ENCODE measurements at regions not wholly inside any gene's neighbourhood (a gene's known extent, or its start where the extent isn't known, plus 50 kb on each side); places are given as distances from the start of the nearest gene placed in this dataset.

DNA sequence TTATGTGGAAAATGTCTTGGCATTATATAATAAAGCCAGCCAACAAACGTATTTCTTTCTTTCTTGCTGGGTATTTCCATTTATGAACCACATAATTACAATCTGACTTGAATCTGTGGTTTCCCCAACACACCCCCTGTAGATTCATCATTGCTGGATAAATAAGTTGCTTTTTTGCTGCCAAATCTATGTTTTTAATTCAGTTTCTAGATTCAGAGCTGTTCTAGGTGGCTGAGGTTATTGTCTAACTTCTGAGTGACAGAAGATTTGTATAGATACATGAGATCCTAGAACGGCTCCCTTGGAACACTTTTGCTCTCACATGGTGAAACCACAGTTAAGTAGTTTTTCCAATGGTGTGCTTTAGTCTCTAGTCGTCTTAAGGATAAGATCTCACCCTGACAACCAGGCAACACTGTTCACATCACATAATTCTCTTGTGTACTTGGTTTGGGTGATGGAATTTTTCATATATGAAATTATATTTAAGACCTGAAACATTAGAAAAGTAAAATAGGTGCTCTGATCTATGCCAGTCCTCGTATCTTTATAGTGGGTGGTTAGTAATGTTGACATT, 239.1 kb downstream of the KLF12 start:
- no peak for DNase-seq (ENCODE audit: low spot score)

DNA sequence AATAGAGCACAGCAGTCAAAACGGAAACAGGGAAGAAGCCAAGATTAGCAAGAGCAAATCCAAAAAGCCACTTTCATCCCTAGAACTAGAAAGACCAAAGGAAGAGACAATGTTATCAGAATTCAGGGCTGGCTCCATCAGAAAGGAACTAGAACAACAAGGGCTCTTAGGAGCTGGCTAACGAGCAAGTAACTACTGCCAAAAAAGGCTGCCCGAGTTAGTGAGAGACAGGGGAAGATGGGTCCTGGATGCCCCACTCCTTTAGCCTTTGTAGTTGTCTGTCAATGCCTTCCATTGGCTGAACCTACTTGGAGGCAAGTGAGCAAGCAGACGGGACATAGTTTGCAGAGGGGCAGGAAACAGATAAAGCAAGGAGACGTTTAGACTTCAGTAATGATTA, 240.4 kb downstream of the KLF12 start:
- no peak for DNase-seq (ENCODE audit: low spot score)

DNA sequence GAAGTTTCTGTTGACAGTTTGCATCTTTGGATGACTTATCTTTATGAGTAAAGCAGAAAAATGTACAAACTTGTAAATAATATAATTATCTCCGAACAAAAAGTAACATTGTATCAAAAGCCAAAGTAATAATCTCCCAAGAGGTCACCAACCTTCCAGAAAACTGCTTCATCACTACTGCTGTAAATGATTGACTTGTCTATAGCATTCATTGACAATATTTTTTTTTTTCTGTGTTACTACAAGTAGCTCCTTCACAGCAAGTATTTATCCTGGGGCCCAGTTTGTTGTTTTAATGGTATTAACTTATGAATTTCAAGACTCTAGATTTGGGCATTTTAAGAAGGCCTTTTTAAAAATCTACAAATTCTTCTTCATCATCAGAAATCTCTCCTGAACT, 242.4 kb downstream of the KLF12 start:
- DNase-seq (ENCODE audit: low spot score) = no peak

DNA sequence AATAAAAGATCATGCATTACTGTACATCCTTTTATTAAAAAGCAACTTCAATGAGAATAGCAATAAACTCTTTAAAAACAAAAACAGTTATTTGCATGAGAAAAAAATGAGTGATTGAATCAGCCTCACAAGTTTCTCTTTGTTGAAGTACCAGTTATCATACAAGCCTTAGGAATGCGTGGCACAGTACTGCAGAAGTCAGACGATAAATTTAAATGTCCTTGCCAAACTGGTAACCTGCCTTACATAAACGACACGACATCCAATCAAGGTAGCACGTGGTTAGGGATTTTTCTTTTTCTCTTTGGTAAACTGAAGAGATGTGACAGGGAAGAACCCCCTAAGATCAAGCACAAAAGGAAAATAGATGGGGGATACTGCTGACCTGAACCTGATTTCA, 251.0 kb downstream of the KLF12 start:
- no peak for DNase-seq (ENCODE audit: low spot score)

DNA sequence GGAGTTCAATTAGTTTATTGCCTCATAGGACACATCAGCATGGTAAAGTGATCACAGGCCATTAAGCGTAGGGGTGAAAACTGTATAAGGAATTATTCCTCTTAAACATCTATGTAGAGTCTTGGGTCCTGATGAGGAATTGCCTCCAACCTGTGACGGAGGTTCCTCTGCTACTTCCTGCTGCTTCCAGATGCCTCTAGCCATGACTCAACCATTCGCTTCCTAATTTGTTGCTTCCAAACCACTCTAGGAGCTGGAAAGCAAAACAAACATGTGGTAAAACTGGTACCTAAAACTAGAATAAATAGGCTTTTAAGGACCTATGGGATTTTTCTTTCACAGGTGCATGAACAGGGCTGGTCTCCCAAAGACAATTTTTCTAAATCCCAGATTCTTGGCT, 253.8 kb downstream of the KLF12 start:
- DNase-seq (ENCODE audit: low spot score) = no peak

DNA sequence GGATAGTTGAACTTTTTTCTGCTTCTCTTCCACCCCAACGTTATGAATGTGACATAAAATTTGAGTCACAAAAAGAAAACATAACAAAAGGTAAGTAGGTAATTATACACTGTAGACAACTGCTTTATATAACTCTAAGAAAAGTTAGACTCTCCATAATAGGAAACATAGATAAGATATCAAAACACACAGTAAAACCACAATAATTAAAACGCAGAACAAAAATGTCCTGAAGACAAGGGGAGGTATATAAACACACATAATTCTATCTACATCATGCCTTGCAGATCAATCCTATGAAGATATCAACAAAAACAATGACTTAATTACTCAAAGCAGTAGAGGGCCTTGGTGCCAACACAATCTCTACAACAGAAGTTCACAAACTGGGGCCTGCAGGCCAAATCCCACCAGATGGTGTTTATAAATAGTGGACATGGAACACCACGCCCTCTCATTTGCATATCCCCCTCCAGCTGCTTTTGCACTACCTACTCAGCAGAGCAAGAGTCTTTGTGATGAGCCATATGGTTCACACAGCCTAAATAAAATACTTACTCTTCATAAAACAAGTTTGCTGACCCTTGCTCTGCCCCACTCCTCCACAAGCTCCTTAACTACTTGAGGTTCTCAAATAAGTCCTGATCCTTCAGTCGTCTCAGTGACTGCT, 254.7 kb downstream of the KLF12 start:
- DNase-seq (ENCODE audit: low spot score) = no peak

DNA sequence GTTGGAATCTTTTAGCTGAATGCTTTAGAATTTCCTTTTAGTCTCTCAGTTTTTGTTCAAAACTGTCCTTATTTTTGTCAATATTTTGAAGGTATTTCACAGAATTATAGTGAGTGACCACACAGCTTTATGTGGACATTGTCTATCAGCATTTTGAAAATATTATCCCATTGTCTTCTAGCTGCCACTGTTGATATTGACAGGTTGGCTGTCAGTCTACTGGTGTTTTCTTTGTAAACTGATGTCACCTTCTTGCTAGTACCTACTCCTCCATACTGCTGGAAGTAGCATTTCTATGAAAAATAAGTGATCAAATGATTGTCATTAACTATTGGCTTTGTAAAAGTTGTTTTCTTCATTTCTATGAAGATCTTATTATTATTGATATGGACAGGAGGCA, 256.8 kb downstream of the KLF12 start:
- no peak for DNase-seq (ENCODE audit: low spot score)

DNA sequence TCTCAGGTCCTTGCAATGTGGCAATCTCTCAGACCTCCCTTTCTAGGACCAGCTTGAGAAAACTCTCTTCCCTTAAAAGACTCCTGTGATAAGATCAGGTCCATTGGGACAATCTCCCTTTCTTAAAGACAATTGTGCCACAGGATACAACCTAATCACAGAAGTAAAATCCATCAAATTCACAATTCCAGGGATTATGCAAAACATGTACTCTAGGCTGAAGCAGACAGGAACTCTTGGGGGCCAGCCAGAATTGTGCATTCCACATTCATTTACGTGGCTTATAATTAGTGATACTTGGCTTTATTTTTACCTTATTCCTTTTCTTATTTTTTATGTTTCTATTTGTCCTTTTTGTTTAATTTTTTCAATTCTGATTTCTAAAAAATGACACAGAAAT, 257.9 kb downstream of the KLF12 start:
- no peak for DNase-seq (ENCODE audit: low spot score)

DNA sequence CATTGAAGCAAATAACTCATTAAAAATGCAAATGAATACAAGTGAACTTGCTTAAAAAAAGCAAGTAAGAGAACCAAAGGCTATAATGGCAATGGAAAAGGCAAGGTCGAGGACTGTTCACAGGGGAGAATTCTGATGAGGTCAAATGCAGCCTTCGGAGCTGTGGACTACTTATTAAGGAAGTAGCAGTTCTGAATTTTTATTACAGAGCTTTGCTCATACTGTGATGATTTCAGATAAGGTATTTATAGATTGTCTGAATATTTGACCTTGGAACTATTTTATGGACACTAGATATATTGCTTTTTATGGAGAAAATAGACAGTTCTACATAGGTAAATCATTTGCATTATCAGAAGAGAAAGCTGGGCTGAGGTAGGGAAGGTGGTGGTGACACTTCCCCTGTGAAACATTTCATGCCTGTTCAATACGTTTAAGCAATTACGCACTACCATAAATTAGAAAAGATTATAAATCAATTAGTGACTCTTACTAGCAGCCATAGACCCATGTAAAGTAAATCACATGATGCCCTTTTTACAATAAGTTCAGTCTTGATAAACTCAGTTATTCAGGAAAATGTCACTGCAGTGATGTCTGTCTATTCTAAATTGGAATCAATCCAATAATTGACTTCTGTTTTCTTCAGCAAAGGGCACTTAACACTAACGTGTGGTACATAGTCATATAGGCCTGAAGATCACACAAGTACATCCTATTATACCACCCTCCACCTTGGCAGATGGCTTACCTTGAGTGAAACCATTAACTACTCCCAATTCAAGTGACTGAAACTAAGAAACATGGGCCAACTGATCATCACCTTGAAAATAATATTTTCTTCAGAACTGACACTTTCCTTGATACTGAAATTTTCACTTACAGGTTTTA, 260.0 kb downstream of the KLF12 start:
- DNase-seq (ENCODE audit: low spot score) = no peak

DNA sequence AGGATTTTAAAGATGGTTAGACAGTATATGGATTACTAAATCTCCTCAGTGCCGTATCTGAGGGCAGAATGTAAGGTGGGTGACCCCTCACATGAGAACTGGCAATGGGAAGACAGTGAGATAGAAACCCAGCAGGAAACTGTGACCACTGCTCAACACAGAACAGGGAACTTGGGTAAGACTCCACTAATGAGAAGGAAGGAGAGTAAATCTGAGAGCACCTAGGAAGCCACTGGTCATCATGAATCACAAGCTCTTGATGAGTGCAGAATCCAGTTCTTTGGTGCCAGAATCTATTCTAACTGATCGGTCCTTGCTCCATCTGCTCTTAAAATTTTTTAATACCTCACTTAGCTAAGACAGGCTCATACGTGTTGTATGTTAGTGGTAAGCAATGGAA, 261.8 kb downstream of the KLF12 start:
- DNase-seq (ENCODE audit: low spot score) = no peak

DNA sequence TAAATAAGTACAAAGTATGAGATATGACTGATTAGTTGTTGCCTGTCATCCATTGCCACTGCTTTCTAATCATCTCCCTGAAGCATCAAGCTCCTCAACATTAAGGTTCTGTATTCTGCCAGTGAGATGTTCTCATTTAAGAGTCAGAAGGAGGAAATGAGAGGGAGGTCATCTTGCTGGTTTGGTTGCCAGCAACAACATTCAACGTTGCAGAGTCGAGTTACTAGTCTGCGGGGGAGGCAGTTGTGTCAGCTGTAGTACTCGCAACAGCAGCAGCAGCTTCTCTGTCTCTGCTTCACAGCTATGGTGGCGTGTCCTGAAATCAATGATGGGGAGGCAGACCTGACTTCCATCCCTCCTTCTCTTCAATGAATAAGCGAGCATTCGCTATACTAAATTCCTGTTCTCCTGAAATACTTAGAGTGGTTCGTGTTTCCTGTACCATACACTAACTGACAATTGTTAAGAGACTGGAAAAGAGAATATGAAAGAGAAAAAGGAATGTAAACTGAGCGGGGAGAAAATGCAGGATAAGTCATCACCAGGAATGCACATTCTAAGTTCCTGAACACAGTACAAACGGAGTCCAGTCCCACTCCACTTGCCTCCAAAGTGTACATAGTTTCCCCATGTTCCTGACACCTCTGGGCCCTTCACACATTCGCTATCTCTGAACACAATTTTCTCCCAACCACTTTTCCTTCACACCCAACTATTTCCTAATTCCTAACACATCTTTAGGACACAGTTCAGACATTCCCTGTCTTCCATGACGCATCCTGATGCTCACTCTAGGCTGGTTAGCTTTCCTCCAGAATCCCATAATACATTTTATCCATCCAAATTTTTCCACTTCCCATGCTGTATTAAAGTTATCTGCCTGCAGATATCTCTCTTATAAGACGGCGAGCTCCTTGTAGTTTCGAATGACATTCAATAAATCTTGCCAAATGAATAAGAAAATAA, 263.0 kb downstream of the KLF12 start:
- DNase-seq (ENCODE audit: low spot score) = no peak

DNA sequence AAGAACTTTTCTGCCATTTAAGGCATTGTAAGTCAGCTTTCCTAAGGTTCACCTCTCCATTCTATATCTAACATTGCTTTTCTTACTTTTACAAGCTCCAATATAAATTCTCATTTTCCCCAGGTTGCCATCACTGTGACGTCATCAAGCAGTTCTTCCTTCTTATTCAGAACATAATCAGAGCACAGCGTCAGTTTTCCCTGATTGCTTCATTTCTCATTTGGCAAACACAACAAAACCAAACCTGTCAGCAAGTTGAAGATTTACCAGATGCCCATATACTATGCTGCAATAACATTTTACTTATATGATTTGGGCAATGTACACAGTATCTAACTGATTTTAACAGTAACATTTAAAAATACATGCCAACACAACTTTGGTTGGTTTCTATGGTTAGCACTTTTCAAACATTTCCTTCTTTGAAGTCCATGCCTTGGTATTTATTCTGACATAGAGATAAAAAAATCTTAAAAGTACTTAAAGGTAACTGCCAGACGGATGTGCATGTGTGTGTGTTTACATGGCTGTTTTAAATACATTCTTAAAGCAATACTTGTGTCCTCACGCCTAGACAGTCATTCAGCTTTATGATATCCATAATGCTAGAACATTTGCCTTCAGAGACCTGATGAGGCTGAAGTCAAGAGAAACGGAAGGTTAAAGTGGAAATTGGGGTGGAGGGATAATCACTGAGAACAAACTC, 264.0 kb downstream of the KLF12 start:
- no peak for DNase-seq (ENCODE audit: low spot score)

DNA sequence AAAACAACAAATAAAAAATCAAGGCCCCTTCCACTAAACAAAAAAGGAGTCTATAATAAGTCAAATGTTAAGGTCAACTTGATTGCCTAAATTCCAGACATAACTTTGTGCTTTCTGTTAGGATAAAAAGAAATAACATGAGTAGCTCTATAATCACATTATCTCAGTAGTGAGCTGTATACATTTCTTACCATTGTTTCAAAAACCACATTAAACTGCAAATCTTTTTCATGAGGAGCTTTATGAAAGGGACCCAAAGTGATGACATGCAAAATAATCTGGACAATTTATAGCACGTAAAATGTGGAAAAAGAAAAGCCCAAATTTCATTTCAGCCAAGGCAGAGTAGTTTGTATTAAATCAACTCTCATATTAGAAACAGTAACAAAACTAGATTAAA, 269.2 kb downstream of the KLF12 start:
- DNase-seq (ENCODE audit: low spot score) = no peak

DNA sequence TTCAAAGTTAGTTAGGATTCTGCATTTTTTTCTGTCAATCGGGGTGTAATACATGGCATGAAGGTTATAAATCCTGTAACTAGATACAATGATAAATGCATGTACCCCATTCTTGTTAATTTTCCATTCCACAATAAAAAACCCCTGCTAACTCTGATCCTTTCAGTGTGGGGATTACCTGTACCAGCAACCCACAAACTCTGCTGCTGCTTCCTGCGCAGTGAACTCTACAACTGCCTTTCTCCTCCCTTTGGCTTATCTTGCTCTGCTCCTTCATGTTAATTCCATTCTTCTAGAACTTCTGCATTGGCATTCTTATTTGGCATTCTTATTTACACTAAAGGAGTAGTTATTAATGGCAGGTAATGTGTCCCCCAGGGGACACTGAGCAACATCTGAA, 273.1 kb downstream of the KLF12 start:
- no peak for DNase-seq (ENCODE audit: low spot score)

DNA sequence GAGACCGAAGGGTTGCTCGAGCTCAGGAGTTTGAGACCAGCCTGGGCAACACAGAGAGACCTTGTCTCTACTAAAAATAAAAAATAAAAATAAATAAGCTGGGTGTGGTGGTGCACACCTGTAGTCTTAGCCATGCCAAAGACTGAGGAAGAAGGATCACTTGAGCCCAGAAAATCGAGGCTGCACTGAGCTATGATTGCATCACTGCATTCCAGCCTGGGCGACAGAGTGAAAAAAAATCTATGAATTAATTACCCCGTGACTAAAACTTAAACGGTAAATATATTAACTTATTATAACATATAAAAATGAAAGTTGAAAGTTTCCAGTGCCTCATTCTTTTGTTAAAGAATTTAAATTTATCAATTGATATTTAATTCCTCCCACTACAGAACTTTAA, 273.7 kb downstream of the KLF12 start:
- DNase-seq (ENCODE audit: low spot score) = no peak

DNA sequence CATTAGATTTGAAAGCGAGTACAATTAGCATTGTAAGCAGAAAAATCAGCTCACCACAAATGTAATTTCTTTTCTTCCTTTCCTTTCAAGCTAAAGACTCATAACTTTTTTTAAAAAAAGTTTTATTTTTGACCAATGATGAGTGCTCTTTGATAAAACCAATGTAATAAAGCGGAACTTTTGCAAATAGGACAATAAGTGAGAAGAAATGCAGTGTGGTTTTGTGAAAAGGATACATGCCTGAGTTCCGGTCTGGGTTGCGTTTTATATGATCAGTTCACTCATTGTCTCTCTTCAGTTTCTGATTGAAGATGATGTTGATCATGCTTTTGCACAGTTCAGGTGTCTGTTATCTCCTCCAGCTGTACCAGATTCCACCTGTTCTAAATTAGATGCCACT, 274.4 kb downstream of the KLF12 start:
- DNase-seq (ENCODE audit: low spot score) = no peak

DNA sequence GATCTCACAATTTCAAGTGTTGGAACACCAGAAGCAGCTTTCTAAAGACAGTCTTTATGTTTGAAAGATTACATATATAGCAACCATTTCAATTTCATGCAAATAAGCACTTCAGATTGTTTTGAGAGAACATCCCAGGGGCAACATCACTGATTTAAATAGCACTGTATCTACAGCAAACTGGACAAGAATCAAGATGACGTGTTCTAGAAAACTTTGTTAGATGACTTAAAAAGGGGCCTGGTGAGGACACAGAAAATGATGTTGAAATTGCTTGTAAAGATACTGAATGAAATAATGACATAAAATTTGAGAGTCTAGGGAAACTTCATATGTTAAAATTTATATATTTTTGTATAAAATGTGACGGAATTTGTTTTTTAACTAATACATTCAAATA, 277.1 kb downstream of the KLF12 start:
- no peak for DNase-seq (ENCODE audit: low spot score)

DNA sequence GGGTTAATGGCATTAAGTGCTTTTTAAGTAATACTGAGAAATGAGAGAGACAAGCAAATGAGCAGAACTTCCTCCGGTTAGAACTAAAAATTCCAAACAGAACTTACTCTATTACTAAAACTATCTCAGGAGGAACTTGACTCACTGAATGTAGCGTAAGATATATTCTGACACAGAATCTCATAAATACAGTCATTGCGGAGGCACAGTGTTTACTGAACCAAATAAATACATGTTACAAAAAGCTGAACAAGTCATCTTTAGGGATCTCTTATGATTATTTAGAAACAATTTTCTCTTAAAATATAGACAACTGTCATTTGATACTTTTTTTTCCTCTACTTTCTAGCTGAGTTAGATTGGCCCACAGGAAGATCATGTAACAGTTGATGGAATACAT, 283.1 kb downstream of the KLF12 start:
- no peak for DNase-seq (ENCODE audit: low spot score)

DNA sequence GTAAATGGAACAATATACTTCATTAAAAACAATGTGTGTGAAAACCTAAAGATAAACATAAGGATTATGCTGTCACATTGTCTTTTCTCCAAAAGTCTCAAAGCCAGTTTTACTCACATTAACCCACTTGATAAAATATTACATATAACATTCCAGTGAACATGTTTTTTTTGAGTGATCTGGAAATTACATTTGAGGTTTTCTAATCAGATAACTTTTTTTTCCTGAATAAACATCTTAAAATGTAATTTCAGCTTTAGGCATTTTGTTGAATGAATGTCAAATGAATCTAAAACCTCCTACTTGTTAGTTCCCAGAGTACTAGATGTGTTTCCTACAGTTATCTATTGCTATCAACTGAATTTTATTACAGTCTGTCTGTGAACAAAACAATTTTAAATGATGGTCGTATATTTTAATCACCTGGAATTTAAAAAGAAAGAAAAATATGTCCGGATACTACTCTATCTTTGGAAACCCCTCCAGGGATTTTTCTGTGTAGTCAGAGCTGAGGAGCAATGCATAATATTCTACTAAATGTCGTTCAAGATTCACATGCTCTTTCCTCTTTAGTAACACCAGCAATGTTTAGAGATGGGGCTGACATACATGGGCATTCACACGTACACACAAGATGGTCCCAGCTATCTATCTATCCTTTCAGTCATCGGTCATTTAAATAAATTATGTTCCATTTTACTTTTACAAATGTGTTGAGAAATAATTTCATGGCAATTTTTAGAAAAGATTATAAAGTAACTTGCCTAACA, 283.9 kb downstream of the KLF12 start:
- no peak for DNase-seq (ENCODE audit: low spot score)

DNA sequence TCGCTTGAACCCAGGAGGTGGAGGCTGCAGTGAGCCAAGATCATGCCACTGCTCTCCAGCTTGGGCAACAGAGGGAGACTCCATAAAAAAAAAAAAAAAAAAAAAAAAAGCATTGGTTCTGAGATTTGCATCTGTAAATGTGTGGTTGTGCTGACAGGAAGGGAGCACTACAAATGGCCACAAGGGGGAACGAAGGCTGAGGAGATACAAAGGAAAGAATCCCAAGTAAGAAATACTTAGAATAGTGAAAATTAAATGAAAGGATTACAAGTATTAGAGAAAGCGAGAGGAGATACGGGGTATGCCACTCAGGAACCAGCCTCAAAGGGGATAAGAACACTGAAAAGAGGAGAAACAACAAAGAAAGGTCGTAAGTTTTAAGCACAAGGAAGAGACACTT, 284.9 kb downstream of the KLF12 start:
- no peak for DNase-seq (ENCODE audit: low spot score)

DNA sequence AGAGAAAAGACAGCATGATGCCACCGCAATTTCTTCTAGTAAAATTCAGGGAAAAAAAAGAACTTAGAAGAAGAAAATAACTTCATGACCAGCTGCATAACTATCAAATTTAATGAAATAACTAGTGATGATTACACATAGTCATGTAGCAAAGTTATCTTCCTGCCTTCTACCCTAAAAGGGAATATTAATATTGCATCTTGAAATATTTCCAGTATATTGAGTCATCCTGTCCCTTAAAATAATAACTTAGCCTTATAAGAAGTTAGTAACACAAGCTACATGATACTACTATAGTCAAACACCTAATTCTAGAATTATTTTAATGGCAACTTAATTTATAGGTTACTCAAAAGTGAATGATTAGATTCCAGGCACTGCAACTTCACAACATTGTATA, 289.2 kb downstream of the KLF12 start:
- no peak for DNase-seq (ENCODE audit: low spot score)
